ENCODE measurements at regions not wholly inside any gene's neighbourhood (a gene's known extent, or its start where the extent isn't known, plus 50 kb on each side); places are given as distances from the start of the nearest gene placed in this dataset.
"Not testable (repeated sequence)": the region's sequence is repeated elsewhere in the genome, so short reads cannot be mapped to it uniquely, and the experiment has no call there.

GRCh38 chr2:133641497-133641896, 73.2 kb upstream of the NCKAP5 start:
- peak; percentile 32 for TF ChIP-seq CTCF (conservative IDR thresholded peaks at IDR 0.05; ENCODE audit: low read depth, low read length)
- no peak for DNase-seq (ENCODE audit: low read depth)
- H3K4me3 ChIP-seq (ENCODE audit: low read length) = no peak overlapping the region

GRCh38 chr2:133641942-133642725, 73.9 kb upstream of the NCKAP5 start:
- no peak overlapping the region for H3K4me3 ChIP-seq (ENCODE audit: low read length)
- no peak for DNase-seq (ENCODE audit: low read depth)
- TF ChIP-seq CTCF (conservative IDR thresholded peaks at IDR 0.05; ENCODE audit: low read depth, low read length) = no peak

- no peak overlapping the region for H3K4me3 ChIP-seq (ENCODE audit: low read length)
- TF ChIP-seq CTCF (conservative IDR thresholded peaks at IDR 0.05; ENCODE audit: low read depth, low read length) = no peak
- no peak for DNase-seq (ENCODE audit: low read depth)
These were observed 74.5 kb upstream of the NCKAP5 start for GRCh38 chr2:133642791-133643191.

- TF ChIP-seq CTCF (conservative IDR thresholded peaks at IDR 0.05; ENCODE audit: low read depth, low read length) = no peak
- no peak overlapping the region for H3K4me3 ChIP-seq (ENCODE audit: low read length)
- DNase-seq (ENCODE audit: low read depth) = no peak
These were observed 75.6 kb upstream of the NCKAP5 start for GRCh38 chr2:133643863-133644262.

GRCh38 chr2:133644846-133645245, 76.6 kb upstream of the NCKAP5 start:
- H3K4me3 ChIP-seq (ENCODE audit: low read length) = no peak overlapping the region
- TF ChIP-seq CTCF (conservative IDR thresholded peaks at IDR 0.05; ENCODE audit: low read depth, low read length) = no peak
- no peak for DNase-seq (ENCODE audit: low read depth)

GRCh38 chr2:133647386-133647785, 79.1 kb upstream of the NCKAP5 start:
- H3K4me3 ChIP-seq (ENCODE audit: low read length); DNase-seq (ENCODE audit: low read depth): not testable (repeated sequence)

- no peak for DNase-seq (ENCODE audit: low read depth)
- no peak for TF ChIP-seq CTCF (conservative IDR thresholded peaks at IDR 0.05; ENCODE audit: low read depth, low read length)
- no peak overlapping the region for H3K4me3 ChIP-seq (ENCODE audit: low read length)
These were observed 83.6 kb upstream of the NCKAP5 start for GRCh38 chr2:133651861-133652260.
